Activated T-cell treated with anti-CD3 and anti-CD28 coated beads, Interleukin-2, amount 50 U/mL, for 48 hours (primary cell): ENCODE measurements at regions not wholly inside any gene's neighbourhood (a gene's known extent, or its start where the extent isn't known, plus 50 kb on each side); places are given as distances from the start of the nearest gene placed in this dataset.

Source experiments
- DNase-seq, 2 experiments: peaks; one replicate each; pipeline ENCODE4 v3.0.0-alpha.2; 2020

GRCh38 chr20:7817286-7817685 is 123.0 kb downstream of the HAO1 start:
- DNase-seq, result no peak

- no peak for DNase-seq
Measured at GRCh38 chr20:7818477-7818876, 121.8 kb downstream of the HAO1 start.

DNA sequence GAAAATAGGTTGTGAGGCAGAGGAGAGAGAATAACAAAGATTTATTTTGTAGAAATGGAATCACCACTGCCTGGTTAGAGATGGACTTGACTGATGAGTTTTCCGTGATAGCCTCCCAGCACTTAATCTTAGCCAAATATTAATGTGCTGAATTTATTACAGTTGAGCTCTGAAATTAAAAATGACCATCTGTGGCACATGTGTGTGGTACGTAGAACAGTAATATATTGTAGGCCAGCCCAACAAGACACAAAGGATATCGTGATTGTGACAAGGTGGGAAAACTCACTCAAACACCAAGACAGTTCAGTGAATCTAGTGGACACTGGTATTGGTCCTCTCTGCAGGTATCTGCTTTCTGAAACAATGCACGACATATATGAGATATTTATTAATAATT is 119.4 kb downstream of the HAO1 start:
- DNase-seq, result no peak

- DNase-seq, result no peak
Measured at GRCh38 chr20:7822772-7823171, 117.5 kb downstream of the HAO1 start.

- no peak for DNase-seq
Measured at GRCh38 chr20:7828437-7828836, 111.8 kb downstream of the HAO1 start.

DNA sequence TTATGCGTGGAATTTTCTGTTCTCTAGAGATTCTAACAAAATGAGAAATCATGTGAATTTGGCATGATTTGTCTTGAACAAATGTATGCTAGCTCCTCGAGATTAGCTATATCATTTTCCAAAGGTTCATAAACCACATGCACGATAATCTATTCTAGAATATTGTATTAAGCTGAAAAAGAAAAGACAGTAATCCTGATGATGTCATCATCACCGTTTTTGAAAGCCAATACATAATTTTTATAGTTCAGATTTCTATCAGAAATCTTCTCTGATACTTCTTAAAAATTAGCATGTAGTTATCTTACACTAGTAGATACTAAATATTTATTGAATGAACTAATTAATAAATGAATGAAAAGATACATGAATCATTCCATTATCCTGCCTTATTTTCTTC is 111.2 kb downstream of the HAO1 start:
- no peak for DNase-seq

DNA sequence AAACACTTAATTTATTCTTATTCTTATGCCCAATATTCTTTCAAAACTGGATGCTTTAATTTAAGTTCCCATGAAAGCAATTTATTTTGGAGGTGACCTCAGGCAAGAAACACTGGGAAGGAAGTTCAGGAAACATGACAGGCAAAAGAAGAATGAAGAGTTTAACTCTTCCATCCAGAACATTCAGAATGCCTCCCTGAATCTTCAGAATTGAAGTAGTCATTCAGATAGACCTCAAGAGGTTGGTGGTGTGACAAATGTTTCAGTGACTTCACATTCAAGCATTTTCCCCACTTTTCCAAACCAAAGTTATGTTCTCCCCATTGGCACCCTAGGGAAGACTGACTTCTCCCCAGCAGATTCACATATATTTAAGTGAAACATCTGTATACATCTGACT is 110.5 kb downstream of the HAO1 start:
- no peak for DNase-seq
